DMS79 (cell line): ENCODE measurements at regions not wholly inside any gene's neighbourhood (a gene's known extent, or its start where the extent isn't known, plus 50 kb on each side); places are given as distances from the start of the nearest gene placed in this dataset.

ENCODE experiments used
- DNase-seq: peaks from one replicate; lab custom pipeline; 2025; lab: John Stamatoyannopoulos, UW

DNA sequence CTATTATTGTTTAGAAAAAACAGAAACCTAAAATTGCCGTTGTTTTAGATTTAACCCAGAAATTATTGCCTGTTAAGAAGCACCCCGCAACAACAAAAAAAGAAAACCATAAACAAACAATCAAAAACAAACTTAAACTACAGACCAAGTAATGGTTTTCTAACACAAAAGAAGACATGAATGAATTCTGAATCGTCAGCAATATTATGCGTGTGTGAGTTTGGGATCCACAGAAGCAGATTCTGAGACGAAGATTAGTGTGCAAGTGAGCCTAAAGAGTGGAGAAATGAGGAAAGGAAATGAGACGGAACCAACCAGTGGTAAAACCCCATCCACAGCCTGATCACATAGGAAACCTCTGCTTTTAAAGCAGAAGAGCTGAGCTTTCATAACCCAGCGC is 1514.9 kb upstream of the PIK3C3 start:
- no peak for DNase-seq

DNA sequence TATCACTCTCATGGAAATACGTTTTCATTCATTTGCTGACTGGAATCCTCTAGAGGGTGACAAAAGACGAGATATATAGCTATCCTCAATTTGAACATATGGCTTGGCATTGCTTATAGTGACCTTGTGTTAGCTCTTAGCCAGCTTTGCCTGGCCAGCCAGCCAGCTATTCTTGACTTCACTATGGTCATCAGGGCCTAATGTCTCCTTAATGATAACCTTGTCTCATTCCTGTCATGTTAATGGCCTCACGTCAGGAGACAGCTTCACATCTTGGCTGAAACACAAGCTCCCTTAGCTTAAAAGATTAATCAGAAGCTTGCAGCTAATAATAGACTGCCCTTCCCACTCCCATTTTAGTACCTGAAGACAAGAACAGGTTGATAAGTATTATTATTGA is 1517.5 kb upstream of the PIK3C3 start:
- DNase-seq = no peak

DNA sequence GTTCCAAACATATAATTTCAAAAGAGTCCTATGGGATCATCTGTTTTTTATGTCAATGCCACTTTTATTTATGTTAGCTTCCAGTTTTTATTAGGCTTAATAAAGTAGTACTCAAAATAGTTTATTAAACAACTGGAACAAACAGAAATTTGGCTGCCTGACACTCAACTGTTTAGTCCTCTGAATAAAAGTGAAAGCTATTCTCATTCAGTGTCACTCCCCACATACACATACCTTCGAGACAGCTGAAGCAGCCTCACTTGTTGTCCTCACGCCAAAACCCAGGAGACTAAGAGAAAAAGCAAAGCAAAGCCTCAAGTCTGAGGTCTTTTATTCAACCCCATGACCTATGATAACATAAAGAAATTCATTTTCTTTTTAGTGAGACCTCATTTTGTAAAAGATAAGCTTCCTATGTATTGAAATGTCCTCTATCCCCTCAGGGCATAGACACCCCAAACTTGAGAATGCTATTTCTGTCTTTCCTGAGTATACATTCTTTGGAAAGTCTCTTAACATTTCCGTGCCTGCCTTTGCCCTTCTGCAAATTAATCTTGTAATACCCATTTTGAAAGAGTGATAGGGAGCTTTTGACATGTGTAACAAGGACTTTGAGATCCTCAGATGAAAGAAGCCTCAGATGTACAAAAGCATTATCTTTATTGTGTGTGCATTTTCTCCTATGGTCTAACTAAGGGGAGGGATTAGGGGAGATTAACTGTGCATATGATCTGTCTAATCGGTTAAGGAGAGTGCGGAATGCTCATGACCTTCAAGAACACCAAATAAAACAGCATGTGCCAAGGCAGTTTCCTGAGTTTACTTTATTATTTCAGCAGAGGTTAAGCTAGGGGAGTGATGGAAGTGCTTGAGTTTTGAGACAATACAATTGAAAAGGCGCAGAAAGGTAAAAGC is 1523.7 kb upstream of the PIK3C3 start:
- DNase-seq = no peak

DNA sequence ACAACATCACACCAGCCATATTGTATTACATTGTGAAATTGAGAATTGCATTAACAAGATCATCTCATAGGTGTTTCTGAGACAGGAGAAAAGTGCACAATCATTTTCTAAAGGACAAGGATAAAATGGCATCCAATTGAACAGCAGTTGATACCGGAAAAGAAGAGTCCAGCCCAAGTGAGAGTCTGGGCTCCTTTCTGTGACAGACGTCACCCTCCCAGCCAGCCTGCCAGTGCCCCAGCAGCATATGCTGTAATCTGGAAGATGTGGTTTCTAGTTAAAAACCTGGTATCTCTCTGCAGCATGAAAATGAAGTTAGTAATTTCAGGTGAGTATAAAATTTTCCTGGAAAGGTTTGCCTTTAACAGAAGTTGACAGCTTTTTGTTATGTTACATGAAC is 1531.7 kb upstream of the PIK3C3 start:
- DNase-seq = no peak

DNA sequence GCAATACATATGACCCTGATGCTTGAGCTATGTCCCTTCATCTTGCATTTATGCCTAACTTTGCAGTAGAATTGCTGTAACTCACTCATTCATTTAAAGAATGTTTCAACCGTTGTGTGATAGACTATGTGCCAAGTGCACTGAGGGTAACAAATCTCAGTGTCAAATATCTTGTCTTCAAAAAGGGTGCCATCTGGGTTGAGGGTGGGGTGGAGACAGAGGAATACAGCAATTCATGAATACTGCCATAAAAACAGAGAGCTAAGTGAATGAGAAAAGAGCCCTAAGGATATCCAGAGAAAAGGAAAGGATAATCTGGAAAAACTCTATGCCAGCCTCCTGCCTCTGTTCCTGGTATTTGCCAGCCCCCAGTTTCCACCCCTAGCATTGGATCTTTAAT is 1534.4 kb upstream of the PIK3C3 start:
- no peak for DNase-seq

DNA sequence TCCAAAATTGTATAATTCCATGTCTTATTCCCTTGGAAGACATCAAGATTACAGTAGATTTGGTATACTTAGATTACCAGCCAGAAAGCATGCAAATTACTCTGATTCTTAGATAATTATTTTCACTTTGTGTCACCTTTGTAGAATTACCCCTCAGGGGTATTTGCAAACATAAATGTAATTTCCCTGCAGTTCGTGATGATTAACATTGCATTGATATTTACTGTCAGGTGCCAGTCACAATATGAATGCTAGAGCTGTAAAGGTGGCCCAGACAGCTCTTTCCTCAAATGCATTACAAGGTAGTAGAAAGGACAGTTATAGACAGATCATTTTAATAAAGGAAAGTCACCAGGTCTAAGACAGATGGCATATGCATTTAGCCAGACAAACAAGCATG is 1537.5 kb upstream of the PIK3C3 start:
- no peak for DNase-seq

DNA sequence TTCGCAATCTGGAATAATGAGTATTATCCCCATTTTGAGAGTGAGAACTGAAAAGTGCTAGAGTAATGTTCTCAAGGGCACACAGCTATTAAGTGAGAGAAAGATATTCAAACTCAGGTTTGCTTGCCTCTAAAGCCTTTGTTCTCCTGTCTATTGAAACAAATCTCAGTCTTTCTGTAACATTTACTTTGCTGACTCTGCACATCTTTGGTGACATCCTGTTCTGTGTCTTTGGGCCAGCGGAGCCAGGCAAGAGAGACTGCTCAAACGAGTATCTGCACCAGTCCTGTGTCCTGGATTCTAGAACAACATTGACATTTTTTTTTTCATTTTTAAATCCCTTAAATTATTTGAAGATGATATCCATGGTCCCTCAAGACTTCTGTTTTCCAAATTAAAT is 1539.2 kb upstream of the PIK3C3 start:
- DNase-seq = no peak

DNA sequence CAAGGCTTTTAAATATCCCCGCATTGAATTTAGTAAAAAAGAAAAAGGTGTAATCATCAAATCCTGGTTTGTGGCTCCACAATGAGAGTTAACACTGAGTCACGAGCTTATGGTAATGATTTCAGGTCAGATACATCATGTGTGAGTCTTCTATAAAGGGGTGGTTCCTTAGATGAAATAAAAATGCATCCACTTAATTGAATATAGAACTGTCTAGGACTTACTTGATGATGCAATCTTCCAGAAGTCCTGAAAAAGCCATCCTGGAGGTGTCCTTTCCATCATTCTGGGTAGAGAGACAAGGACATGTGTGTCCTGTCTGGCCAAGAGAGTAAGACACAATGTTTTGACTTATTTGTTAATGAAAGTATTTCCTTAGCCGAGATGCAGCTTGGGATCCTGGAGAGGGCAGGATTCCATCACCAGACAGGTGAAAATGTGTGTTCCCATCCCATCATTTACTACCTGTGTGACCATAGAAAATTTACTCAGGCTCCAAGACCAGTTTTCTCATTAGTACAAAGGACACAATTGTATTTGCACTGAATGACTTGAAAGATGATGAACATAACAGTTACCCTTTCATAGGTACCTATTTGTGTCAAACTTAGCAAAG is 1539.8 kb upstream of the PIK3C3 start:
- DNase-seq = no peak

DNA sequence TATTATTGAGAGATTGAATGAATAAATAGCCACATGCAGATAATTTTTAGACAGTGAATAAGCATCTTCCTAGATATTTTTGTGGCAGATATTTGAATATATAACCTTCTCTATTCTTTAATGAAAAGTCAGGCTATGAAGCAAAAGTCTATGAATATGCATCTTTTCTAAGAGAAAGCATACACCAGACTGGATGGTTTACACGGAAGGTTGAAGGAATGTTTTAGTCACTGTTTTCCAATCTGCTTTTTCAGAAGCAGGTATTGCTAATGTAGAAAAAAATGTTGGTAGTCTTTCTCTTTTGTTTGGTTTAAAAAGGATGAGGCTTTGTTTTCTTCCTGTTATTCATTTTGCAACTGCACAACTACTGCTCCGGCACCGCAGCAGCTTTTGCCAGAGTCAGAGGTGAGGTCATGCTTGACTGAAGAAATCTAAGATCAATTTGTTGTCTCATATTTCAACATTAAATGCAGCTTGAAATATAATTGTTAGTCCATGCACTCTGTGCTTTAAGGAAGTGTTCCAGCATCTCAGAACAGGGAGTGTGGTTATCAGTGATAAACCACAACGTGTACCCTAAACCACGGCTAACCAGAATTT is 1540.8 kb upstream of the PIK3C3 start:
- peak; percentile 84 for DNase-seq

DNA sequence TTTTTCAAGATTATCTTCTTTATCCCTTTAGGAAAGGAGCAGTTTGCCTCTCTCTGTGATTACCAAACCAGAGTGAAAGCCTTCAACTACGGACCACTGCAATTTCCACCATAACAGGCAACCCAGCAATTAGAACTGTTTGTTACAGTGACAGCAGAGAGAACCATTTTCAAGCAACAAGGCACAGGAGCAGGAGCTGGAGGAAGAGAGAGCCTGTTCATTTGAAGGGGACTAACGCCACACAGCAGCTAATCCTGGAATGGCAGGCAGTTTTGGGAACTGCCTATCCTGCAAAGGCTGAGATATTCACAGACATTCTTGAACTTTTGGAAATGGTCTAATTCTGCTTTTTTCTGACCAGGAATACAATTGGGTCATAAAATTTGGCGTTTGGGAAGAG is 1541.9 kb upstream of the PIK3C3 start:
- DNase-seq = peak; percentile 49

DNA sequence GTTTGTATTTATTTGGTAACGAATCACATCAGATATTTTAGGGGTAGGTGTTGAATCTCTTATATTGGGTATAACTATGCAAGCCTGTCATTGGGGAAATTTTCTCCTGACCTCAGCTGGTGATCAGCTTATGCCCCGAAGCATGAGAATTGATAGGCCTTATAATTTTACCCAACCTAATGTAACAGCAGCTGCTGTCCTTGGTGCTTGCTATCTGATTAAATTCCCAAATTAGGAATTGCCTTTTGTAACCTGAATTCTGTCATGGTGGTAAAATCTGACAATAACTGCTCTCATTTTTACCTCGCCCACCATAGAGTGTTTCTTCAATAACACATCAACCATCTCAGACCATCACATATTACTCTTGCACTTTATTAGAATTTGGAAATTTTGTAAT is 1542.6 kb upstream of the PIK3C3 start:
- no peak for DNase-seq

DNA sequence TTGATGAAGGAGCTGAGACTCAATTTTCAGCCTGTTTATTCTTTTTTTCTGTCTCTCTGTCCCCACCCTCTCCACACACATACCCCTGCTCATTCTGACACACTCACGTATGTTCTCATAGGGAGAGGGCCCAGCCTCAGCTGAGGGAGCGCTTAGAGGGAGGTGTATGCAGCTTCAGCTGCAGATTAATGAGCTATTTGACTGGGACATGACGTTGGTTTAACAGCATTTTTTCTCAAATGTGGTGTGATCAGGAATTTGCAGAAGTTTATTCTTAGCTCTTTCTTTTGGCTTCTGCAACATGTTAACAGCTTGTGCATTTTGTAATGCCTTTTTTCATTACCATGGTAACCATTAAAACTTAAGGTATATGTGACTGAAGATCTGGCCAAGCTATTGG is 1547.1 kb upstream of the PIK3C3 start:
- DNase-seq = no peak

DNA sequence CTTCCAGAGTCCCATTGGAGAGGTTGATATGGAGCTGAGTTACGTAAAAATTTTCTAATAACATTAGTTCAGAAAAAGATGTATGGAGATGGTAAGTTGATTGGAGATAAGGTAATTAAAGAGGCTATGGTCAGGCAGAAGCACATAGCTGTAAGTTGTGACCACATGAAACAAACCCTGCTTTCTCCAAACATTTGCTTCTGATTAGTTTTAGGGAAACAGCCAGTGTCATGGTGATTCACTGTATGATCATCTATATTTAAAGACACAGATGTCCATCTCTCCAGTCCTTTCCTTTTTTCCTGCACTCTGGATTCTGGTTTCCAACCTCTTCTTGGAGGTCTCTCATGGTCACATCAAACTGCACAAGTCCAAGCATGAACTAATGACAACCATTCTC is 1550.8 kb upstream of the PIK3C3 start:
- no peak for DNase-seq

DNA sequence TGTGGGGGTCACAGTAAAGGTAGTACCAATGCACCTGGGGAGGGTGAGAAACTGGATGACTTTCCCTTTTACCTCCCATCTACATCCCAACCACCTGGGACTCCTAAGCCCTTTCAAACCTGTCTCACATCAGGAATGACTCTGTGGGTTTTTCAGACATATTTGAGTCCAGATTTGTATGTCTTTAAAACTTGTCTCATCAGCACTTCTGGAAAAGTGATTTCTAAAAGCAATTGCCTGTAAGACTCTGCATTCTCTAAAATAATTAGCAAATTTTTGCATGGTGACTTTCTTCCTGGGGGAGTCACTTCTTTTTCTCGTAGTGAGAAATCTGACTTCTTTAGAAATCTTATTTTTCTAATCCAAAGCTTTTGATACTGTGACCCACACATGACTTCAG is 1553.0 kb upstream of the PIK3C3 start:
- DNase-seq = no peak

DNA sequence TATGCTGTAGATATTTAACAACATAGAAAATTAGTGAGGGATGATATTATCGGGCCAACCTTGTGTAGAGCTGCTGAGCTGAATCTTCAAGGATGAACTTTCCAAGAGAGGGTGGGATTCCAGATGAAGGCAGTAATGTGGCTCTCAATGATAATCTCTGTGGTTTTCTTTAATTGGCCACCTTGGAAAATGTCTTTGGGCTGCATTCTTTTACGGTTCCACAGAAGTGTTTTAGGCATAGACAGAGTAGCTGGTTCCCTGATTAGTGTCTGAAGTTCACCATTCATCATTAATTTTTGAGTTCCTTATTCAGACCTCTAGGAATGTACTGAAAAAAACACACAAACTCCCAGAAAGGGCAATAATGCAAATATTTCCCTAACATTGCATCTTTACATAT is 1566.9 kb upstream of the PIK3C3 start:
- DNase-seq = no peak

DNA sequence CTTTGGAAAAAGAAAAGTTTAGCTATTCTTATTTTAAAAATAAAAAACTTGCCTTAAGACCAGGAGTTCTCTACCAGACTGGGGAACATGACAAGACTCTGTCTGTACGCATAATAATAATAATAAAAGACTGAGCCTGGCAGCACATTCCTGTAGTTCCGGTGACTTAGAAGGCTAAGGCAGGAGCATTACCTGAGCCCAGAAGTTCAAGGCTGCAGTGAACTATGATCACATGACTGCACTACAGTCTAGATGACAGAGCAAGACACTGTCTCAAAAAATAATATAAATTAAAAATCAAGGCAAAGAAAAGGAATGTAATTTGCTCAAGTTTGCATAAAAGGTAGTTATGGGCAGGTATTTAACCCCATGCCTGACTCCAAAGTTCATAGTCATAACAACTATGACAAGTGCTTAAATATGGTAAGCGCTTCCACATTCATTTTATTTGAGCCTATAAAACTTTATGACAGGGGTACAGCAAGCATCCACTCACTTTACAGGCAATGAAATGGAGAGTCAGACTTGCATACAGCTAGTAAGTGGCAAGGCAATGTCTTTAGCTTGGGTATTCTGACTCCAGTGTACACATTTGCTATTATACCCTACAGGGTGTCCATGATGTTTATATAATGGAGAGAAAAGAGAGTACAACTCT is 1567.8 kb upstream of the PIK3C3 start:
- no peak for DNase-seq

DNA sequence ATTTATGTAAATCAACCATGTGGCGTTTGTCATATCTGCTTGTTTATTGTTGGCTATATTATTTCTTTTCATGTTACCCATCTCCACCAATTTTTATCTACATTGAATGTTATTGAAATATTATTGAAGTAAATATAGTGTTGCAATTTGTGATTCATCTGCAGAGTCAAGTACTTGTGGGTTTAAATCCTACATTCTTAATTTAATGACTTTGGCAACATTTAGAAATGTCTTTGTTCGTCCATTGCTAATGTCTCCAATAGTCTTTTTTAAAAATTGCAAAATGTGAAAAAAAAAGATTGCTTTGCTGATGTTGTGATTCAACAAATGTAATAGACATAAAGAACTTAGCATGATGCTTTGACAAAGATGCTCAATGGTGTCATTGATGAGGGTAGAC is 1572.8 kb upstream of the PIK3C3 start:
- no peak for DNase-seq

DNA sequence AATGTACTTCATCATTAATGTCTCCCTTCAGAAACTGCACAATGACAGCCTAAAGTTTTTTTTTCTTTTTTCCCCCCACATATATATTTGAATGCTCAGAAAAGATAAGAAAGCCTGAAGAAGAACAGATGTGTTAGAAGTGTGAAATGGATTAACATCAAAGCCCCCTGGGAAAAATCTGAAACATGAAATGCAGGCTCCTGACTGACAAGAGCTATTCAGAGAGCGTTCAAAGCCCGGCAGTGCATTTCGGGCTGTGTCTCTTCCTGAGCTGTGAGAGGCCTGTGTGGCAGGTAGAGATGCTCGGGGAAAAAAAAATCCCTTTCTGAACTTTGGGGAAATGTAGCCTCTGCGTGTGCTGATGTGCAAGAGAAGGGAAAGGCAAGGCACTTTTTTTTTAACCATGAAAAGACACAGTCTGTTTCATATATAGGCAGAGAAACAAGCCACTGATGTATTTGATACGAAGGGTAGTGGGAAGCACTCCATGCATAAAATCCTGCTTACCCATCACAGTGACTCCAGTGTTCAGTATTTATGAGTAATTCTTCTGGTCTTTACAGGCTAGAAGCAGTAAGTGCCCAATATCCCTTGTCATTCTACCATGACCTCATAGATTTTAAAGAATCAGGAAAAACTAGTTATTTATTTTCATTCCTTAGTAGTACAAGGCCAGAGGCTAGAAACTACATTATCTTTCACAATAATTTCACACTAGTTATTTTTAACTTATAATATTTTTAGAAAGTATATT is 1574.2 kb upstream of the PIK3C3 start:
- DNase-seq = no peak

DNA sequence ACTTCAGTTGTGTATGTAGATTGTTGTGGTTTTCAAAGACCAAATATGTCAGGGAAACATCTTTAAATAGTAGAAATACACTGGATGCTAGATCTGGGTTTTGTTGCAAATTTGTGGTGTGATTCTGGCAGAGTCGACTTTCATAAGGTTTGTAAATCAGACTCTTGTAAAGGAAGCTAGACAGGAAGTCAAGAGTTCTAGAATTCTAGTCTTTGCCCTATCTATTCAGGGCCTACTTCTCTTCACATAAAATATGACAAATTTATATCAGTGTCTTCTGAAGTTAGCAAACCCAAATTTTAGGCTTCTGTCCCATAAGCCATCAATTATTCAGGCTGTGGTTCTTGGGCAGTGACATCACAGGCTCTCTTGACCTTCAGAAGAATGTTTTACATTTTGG is 1579.2 kb upstream of the PIK3C3 start:
- DNase-seq = no peak

DNA sequence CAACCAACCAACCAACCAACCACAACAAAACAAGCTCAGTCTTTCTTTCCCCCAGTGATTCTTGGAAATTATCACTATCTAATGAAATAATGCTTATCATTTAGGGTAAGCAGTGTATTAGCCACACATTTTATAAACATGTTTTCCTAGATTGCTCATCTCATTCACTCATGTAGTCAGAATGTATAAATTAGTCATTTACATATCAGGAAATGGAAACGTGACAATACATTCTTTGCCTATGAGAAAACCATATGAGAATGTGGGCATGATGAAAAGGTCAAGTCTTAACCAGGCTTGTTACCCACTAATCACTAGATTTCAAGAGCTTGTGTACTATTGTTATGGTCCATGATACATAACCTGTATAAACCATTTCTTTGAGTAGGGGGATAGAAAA is 1583.4 kb upstream of the PIK3C3 start:
- DNase-seq = no peak

DNA sequence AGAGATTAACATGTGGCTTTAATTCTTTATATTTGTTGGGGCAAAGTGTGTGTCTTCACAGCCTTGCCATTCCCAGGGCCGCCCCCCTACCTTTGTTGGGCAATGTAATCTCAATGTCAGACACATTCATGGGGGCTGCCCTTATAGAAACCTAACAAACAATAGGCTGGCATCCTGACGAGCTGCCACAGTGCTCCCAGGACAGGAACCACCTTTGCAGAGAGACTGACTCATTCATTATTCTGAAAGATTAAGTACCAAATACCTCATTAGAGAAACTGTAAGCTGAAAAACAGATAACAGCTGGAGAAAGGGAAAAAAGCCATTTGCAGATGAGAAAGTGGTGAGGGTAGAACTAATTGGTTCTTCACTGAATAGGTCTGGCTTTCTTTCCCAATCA is 1587.5 kb upstream of the PIK3C3 start:
- DNase-seq = no peak

DNA sequence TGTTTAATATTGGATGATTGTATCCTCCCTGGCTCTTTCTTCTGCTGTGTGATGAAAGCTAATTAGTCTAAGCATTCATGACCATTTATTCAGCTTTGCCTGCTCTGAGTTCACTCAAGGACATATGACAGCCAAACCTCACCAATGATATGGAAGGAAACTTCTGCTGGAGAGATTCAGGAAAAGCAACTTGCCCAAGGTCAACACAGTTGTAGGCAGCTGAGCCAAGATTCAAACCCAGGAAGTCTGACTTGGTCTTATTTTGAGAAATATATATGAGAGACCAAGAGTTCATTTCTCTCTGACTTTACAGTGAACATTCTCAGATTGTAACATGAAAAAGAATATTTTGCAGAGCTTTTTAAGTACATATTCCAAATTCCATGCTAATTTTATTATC is 1588.5 kb upstream of the PIK3C3 start:
- no peak for DNase-seq
